Caco-2 (cell line): ENCODE measurements at regions not wholly inside any gene's neighbourhood (a gene's known extent, or its start where the extent isn't known, plus 50 kb on each side); places are given as distances from the start of the nearest gene placed in this dataset.

Experiments
- BruUV-seq: library from RNA; stranded (reverse); fragments of 400-500 nt; replicated peaks from 2 replicates; lab custom pipeline; 2021; lab: Mats Ljungman, UMichigan
- CTCF ChIA-PET: fragments of 300-600 bp; sonication (Branson Sonifier 250); formaldehyde crosslinking; loops from one replicate; lab custom pipeline; 2022; ENCODE audit warnings: antibody characterized with exemption; lab: Charles Lee
- POLR2A ChIA-PET: fragments of 300-600 bp; sonication (Branson Sonifier 250); formaldehyde crosslinking; loops from one replicate; lab custom pipeline; 2022; ENCODE audit warnings: antibody characterized with exemption; lab: Charles Lee
- DNase-seq, 2 experiments: peaks; one replicate each; pipeline versions ENCODE4 v3.0.0 to v3.0.0-alpha.2; 2020 to 2022
- H3K27me3 ChIP-seq: replicated peaks from 2 replicates; pipeline ENCODE4 v1.6.0; 2011; ENCODE audit warnings: low read length; ENCODE audit not compliant: control insufficient read depth, insufficient read depth
- H3K36me3 ChIP-seq: 2 replicates; pipeline ENCODE4 v1.5.1; 2011; ENCODE audit warnings: low read length; ENCODE audit not compliant: control insufficient read depth, insufficient read depth
- H3K4me1 ChIP-seq: fragments of 250-450 bp; sonication (Bioruptor Pico); 2 replicates; pipeline ENCODE4 v1.5.1; 2020; ENCODE audit warnings: mild to moderate bottlenecking
- H3K4me3 ChIP-seq: 2 replicates; pipeline ENCODE4 v1.5.1; 2011; ENCODE audit warnings: low read depth, mild to moderate bottlenecking, control low read depth, low read length
- H3K9me3 ChIP-seq: fragments of 250-450 bp; sonication (Bioruptor Pico); 2 replicates; pipeline ENCODE4 v1.5.1; 2020; ENCODE audit warnings: mild to moderate bottlenecking, moderate library complexity
- H3K27ac Mint-ChIP-seq: one replicate; pipeline ENCODE4 v1.8.0; 2022; ENCODE audit warnings: mixed read lengths; ENCODE audit not compliant: unreplicated experiment
- H3K27me3 Mint-ChIP-seq: one replicate; pipeline ENCODE4 v1.8.0; 2022; ENCODE audit warnings: mixed read lengths; ENCODE audit not compliant: insufficient read depth, unreplicated experiment
- H3K36me3 Mint-ChIP-seq: one replicate; pipeline ENCODE4 v1.8.0; 2022; ENCODE audit warnings: mild to moderate bottlenecking, mixed read lengths; ENCODE audit not compliant: insufficient read depth, unreplicated experiment
- H3K4me1 Mint-ChIP-seq: one replicate; pipeline ENCODE4 v1.8.0; 2022; ENCODE audit warnings: low read depth, mixed read lengths; ENCODE audit not compliant: unreplicated experiment
- H3K4me3 Mint-ChIP-seq: one replicate; pipeline ENCODE4 v1.8.0; 2022; ENCODE audit warnings: mild to moderate bottlenecking, moderate library complexity, mixed read lengths; ENCODE audit not compliant: unreplicated experiment
- H3K9me3 Mint-ChIP-seq: one replicate; pipeline ENCODE4 v1.8.0; 2022; ENCODE audit warnings: mixed read lengths; ENCODE audit not compliant: unreplicated experiment
- CTCF ChIP-seq, 2 experiments: fragments of 200-600 bp in 1 of 2; IDR thresholded peaks; 1 replicate in 1 of 2; 2 replicates in 1 of 2; pipeline versions ENCODE4 v1.5.1 to v1.8.0; 2011 to 2022; ENCODE audit warnings: antibody characterized with exemption in 1 of 2, control low read depth in 1 of 2, inconsistent platforms in 1 of 2, low read depth in 1 of 2, low read length in 1 of 2, mild to moderate bottlenecking in 1 of 2, moderate library complexity in 1 of 2; ENCODE audit not compliant: insufficient read depth in 1 of 2, severe bottlenecking in 1 of 2, unreplicated experiment in 1 of 2
- intact Hi-C: fragments of 100-400 bp; cut with micrococcal nuclease; formaldehyde crosslinking; loops from one replicate; pipeline ENCODE4 v1.10.0; 2022; ENCODE audit not compliant: unreplicated experiment

DNA sequence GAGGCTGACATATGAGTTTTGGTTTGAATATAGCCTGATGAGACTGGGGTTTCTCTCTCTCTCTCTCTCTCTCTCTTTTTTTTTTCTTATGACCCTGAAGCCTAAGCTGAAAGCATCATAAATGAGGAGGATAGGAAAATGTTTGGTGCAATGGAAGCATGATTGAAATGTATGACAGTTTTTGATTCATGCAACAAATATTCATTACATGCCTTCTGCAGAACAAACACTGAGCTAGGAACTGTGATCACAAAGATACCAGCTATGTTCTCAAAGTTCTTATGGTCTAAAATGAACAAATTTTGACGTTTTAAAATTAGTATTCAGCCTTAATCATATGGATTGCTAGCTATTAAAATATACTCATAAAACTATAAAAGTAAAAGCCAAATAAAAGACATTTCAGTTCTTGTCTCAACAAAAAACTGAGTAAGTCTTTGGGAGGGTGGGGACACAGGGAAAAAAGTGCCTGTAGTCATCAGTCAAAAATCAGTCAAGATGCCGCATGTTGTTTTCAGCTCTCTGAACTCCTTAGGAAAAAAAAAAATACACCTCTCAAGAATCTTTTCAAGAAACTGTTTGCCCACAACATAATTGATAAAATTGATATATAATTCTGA lies 57.2 kb downstream of the NKX6-1 start:
- no peak for DNase-seq
- BruUV-seq: no TSS peak
- CTCF ChIA-PET: no interaction called here
- Mint-ChIP-seq H3K4me3 (no peak overlapping the region), H3K27ac (no peak overlapping the region), H3K4me1 (no peaks in the 10 kb centered on the region), H3K27me3 (peaks cover 6% of the 10 kb centered on the region), H3K9me3 (no peaks in the 10 kb centered on the region), H3K36me3 (no peaks in the 10 kb centered on the region)
- Histone ChIP-seq H3K4me3 (no peak overlapping the region), H3K9me3 (no peaks in the 10 kb centered on the region), H3K27me3 (no peaks in the 10 kb centered on the region), H3K4me1 (no peaks in the 10 kb centered on the region), H3K36me3 (no peaks in the 10 kb centered on the region)
- POLR2A ChIA-PET: no interaction called here
- TF ChIP-seq CTCF (IDR thresholded peaks at IDR 0.05; ENCODE audit: insufficient read depth in 1 of 2, low read depth in 1 of 2, low read length in 1 of 2, severe bottlenecking in 1 of 2, unreplicated experiment in 1 of 2): no peak
- intact Hi-C loops: no loop called here

DNA sequence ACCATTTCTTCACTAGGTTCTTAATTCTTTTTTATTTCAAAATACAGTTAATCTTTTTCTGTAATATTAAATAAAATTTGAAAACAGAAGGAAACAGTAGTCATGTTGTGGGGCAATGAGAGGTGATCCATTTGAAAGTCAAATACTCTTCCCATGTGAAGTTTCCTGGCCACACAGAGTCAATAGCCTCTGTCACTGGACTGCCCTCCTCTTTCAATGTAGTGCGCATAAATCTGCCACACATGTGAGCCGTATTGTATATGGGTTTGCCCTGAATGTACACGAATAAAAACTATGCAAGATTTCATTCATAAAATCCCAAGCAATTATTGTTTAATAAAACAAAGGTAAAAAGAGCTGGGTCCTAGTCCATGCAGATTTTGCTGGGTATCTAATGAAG lies 59.1 kb downstream of the NKX6-1 start:
- peaks cover 6% of the 10 kb centered on the region for H3K27me3 Mint-ChIP-seq
- CTCF ChIA-PET: no interaction called here
- no peak overlapping the region for H3K4me3 Mint-ChIP-seq
- no peaks in the 10 kb centered on the region for H3K9me3 Mint-ChIP-seq
- TF ChIP-seq CTCF (IDR thresholded peaks at IDR 0.05; ENCODE audit: insufficient read depth in 1 of 2, low read depth in 1 of 2, low read length in 1 of 2, severe bottlenecking in 1 of 2, unreplicated experiment in 1 of 2): no peak
- Histone ChIP-seq H3K36me3 (no peaks in the 10 kb centered on the region), H3K27me3 (no peaks in the 10 kb centered on the region), H3K4me1 (no peaks in the 10 kb centered on the region), H3K4me3 (no peak overlapping the region), H3K9me3 (no peaks in the 10 kb centered on the region)
- H3K27ac Mint-ChIP-seq: no peak overlapping the region
- no peaks in the 10 kb centered on the region for H3K4me1 Mint-ChIP-seq
- no TSS peak for BruUV-seq
- no peaks in the 10 kb centered on the region for H3K36me3 Mint-ChIP-seq
- POLR2A ChIA-PET: no interaction called here
- intact Hi-C loops: no loop called here
- DNase-seq: no peak

DNA sequence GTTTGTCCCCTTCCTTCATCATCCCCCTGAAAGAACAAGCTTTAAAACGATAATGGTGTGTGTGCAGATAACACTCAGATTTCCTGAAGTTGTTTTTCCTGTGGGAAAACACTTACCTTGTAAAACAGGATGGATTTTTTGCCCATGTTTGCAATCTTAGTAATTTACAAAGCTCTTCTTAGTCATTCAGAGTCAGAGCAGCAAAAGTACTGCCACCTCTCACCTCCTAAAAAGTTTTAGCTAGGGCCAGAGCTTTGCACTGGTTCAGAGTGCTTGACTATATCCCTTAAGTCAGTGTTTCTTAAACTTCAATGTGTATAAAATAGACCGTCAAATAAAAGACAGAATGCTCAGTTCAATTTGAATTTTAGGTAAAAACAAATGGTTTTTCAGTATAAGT lies 62.3 kb downstream of the NKX6-1 start:
- Mint-ChIP-seq H3K36me3 (no peaks in the 10 kb centered on the region), H3K9me3 (no peaks in the 10 kb centered on the region), H3K4me3 (no peak overlapping the region), H3K27ac (no peak overlapping the region), H3K4me1 (no peaks in the 10 kb centered on the region), H3K27me3 (peaks cover 17% of the 10 kb centered on the region)
- Histone ChIP-seq H3K4me1 (no peaks in the 10 kb centered on the region), H3K4me3 (no peak overlapping the region), H3K36me3 (no peaks in the 10 kb centered on the region), H3K9me3 (no peaks in the 10 kb centered on the region), H3K27me3 (no peaks in the 10 kb centered on the region)
- ChIA-PET POLR2A (no interaction called here), CTCF (no interaction called here)
- TF ChIP-seq CTCF (IDR thresholded peaks at IDR 0.05; ENCODE audit: insufficient read depth in 1 of 2, low read depth in 1 of 2, low read length in 1 of 2, severe bottlenecking in 1 of 2, unreplicated experiment in 1 of 2): no peak
- intact Hi-C loops: no loop called here
- no TSS peak for BruUV-seq
- DNase-seq: no peak
